Mesothelial cell of epicardium (in vitro differentiated cells): ENCODE measurements at regions not wholly inside any gene's neighbourhood (a gene's known extent, or its start where the extent isn't known, plus 50 kb on each side); places are given as distances from the start of the nearest gene placed in this dataset.
"Not testable (repeated sequence)": the region's sequence is repeated elsewhere in the genome, so short reads cannot be mapped to it uniquely, and the experiment has no call there.

Experiments used
- DNase-seq, 2 experiments: peaks; one replicate each; pipeline ENCODE4 v3.0.0; 2021; ENCODE audit warnings: low spot score in 2 of 2; ENCODE audit not compliant: unreplicated experiment in 2 of 2
- H3K27ac Mint-ChIP-seq: 2 replicates; pipeline ENCODE4 v1.8.0; 2021; ENCODE audit warnings: mixed read lengths
- H3K27me3 Mint-ChIP-seq: 2 replicates; pipeline ENCODE4 v1.8.0; 2021; ENCODE audit warnings: low read depth, mixed read lengths
- H3K36me3 Mint-ChIP-seq: 2 replicates; pipeline ENCODE4 v1.8.0; 2021; ENCODE audit warnings: mixed read lengths
- H3K4me1 Mint-ChIP-seq: 2 replicates; pipeline ENCODE4 v1.8.0; 2021; ENCODE audit warnings: mixed read lengths
- H3K4me3 Mint-ChIP-seq: 2 replicates; pipeline ENCODE4 v1.8.0; 2021; ENCODE audit warnings: mild to moderate bottlenecking, moderate library complexity, mixed read lengths
- H3K9me3 Mint-ChIP-seq: 2 replicates; pipeline ENCODE4 v1.8.0; 2021; ENCODE audit warnings: mixed read lengths
- TF ChIP-seq, protein P1 (sequence below): fragments of 200-600 bp; sonication (generic); IDR thresholded peaks from one replicate; pipeline ENCODE4 v1.5.0; 2021; ENCODE audit warnings: antibody characterized with exemption; ENCODE audit not compliant: unreplicated experiment

DNA sequence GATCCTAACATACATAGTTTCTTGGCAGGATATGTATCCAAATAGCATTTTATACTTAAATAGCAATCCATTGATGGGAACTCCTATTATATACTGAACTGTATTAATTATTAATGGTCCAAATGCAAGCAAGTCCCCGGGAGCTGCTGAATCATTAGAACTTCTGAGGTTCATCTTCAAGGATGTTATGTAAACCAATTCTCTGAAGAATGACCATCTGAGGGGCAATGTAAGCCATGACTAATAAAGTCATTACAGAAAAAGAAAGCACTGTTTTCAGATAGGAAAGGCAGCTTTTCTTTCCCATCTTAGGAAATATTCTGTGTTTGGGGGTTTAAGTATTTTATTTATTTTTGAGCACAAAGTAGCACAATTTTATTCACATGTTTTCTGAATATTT is 166.1 kb upstream of the SLC16A7 start:
- Mint-ChIP-seq H3K27ac (no peak overlapping the region), H3K4me1 (no peaks in the 10 kb centered on the region), H3K9me3 (peaks cover 4% of the 10 kb centered on the region), H3K36me3 (no peaks in the 10 kb centered on the region), H3K4me3 (no peak overlapping the region), H3K27me3 (no peaks in the 10 kb centered on the region)
- DNase-seq: no peak
- TF ChIP-seq, protein P1, sequence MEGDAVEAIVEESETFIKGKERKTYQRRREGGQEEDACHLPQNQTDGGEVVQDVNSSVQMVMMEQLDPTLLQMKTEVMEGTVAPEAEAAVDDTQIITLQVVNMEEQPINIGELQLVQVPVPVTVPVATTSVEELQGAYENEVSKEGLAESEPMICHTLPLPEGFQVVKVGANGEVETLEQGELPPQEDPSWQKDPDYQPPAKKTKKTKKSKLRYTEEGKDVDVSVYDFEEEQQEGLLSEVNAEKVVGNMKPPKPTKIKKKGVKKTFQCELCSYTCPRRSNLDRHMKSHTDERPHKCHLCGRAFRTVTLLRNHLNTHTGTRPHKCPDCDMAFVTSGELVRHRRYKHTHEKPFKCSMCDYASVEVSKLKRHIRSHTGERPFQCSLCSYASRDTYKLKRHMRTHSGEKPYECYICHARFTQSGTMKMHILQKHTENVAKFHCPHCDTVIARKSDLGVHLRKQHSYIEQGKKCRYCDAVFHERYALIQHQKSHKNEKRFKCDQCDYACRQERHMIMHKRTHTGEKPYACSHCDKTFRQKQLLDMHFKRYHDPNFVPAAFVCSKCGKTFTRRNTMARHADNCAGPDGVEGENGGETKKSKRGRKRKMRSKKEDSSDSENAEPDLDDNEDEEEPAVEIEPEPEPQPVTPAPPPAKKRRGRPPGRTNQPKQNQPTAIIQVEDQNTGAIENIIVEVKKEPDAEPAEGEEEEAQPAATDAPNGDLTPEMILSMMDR: no peak

- H3K36me3 Mint-ChIP-seq: no peaks in the 10 kb centered on the region
- H3K27ac Mint-ChIP-seq: no peak overlapping the region
- no peak overlapping the region for H3K4me3 Mint-ChIP-seq
- no peaks in the 10 kb centered on the region for H3K27me3 Mint-ChIP-seq
- no peak for DNase-seq
- TF ChIP-seq, protein P1: no peak
- H3K9me3 Mint-ChIP-seq: peaks cover 4% of the 10 kb centered on the region
- no peaks in the 10 kb centered on the region for H3K4me1 Mint-ChIP-seq
Observed at GRCh38 chr12:59425798-59426197, 170.0 kb upstream of the SLC16A7 start.

DNA sequence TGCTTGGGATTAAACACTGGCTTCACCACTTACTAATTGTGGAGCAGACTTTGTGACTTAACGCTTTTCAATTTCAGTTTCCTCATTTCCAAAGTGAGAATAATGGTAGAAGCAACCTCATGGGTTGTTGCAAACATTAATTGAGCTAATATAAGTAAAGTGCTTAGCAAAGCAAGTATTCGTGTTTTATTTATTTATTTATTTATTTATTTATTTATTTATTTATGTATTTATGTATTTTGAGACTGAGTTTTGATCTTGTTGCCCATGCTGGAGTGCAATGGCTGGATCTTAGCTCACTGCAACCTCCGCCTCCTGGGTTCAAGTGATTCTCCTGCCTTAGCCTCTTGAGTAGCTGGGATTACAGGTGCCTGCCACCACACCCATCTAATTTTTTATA is 171.2 kb upstream of the SLC16A7 start:
- not testable (repeated sequence) for H3K27ac Mint-ChIP-seq, H3K27me3 Mint-ChIP-seq, H3K4me3 Mint-ChIP-seq, H3K4me1 Mint-ChIP-seq, DNase-seq, H3K9me3 Mint-ChIP-seq, H3K36me3 Mint-ChIP-seq

DNA sequence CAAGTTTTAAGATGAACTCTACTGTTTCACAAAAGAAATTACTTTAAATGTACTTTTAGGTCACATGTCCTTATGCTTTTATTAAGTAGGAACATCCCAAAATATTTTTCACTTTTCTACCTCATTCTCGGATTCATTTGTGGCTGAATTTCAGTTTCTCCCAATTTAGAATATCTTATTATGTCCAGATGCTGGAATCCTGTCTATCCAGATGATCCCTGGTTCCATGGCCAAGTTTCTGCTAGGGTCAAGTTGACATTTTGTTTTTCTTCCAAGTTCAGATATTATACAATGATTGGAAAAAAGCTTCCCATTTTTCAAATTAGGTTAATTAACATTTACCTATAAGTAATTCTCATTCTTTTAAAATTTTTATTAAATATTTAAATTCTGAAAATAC is 181.8 kb upstream of the SLC16A7 start:
- Mint-ChIP-seq H3K4me1 (no peaks in the 10 kb centered on the region), H3K27ac (no peak overlapping the region), H3K36me3 (no peaks in the 10 kb centered on the region), H3K27me3 (peaks cover 2% of the 10 kb centered on the region), H3K4me3 (no peak overlapping the region), H3K9me3 (no peaks in the 10 kb centered on the region)
- no peak for DNase-seq
- TF ChIP-seq, protein P1: no peak

DNA sequence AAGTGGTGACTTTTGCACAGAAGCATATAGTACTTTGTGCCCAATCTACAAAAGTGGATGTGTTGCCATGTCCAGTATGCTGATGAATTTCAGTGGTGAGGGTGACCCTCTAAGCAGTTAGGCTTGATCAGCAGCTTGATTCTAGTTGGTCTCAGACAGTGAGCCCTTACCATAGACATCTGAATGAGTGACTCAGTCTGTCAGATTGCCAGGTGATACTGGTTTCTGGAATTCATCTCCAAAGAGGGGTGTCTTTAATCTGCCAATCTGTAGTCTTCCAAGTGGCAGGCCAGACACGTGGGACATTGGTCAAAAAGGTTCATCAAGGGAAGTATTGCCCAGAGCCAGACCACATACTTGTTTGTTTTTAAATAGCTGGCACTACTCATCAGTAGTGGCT is 187.4 kb upstream of the SLC16A7 start:
- Mint-ChIP-seq H3K36me3 (no peaks in the 10 kb centered on the region), H3K9me3 (no peaks in the 10 kb centered on the region), H3K4me3 (no peak overlapping the region), H3K27me3 (peaks cover 2% of the 10 kb centered on the region), H3K4me1 (peaks cover 3% of the 10 kb centered on the region), H3K27ac (no peak overlapping the region)
- no peak for DNase-seq
- TF ChIP-seq, protein P1: no peak

GRCh38 chr12:59407799-59408198 is 188.0 kb upstream of the SLC16A7 start:
- no peak overlapping the region for H3K27ac Mint-ChIP-seq
- peaks cover 3% of the 10 kb centered on the region for H3K4me1 Mint-ChIP-seq
- no peak for DNase-seq
- TF ChIP-seq, protein P1: no peak
- no peak overlapping the region for H3K4me3 Mint-ChIP-seq
- H3K9me3 Mint-ChIP-seq: no peaks in the 10 kb centered on the region
- H3K36me3 Mint-ChIP-seq: no peaks in the 10 kb centered on the region
- H3K27me3 Mint-ChIP-seq: no peaks in the 10 kb centered on the region
